Liver (tissue), 8 donors: ENCODE measurements at regions not wholly inside any gene's neighbourhood (a gene's known extent, or its start where the extent isn't known, plus 50 kb on each side); places are given as distances from the start of the nearest gene placed in this dataset.

ENCODE experiments used
- DNase-seq: peaks from one replicate; pipeline ENCODE4 v3.0.0-alpha.2; 2017; ENCODE audit warnings: low spot score
- H3K27ac ChIP-seq, 2 donors: one replicate each; pipeline ENCODE4 v1.7.0; 2013; ENCODE audit warnings: inconsistent platforms in 2 of 2, low read length in 2 of 2, control low read depth in 1 of 2, low read depth in 1 of 2, mild to moderate bottlenecking in 1 of 2
- H3K27me3 ChIP-seq, 4 donors: one replicate each; pipeline versions ENCODE4 v1.6.1 to v1.7.0; 2013; ENCODE audit warnings: low read length in 3 of 4, inconsistent platforms in 1 of 4, mild to moderate bottlenecking in 1 of 4, moderate library complexity in 1 of 4; ENCODE audit not compliant: control insufficient read depth in 4 of 4, insufficient read depth in 4 of 4
- H3K36me3 ChIP-seq, 4 donors: one replicate each; pipeline versions ENCODE4 v1.6.1 to v1.7.0; 2013; ENCODE audit warnings: low read length in 3 of 4, mild to moderate bottlenecking in 3 of 4, low read depth in 1 of 4, moderate library complexity in 1 of 4; ENCODE audit not compliant: control insufficient read depth in 4 of 4, insufficient read depth in 3 of 4
- H3K4me1 ChIP-seq, 4 donors: one replicate each; pipeline versions ENCODE4 v1.6.1 to v1.7.0; 2013; ENCODE audit warnings: low read length in 3 of 4, mild to moderate bottlenecking in 3 of 4, moderate library complexity in 1 of 4; ENCODE audit not compliant: control insufficient read depth in 4 of 4, insufficient read depth in 4 of 4
- H3K4me3 ChIP-seq, 3 donors: one replicate each; pipeline versions ENCODE4 v1.6.1 to v1.7.0; 2013; ENCODE audit warnings: low read length in 3 of 3, control low read depth in 1 of 3, low read depth in 1 of 3, mild to moderate bottlenecking in 1 of 3
- H3K9ac ChIP-seq, 2 donors: one replicate each; pipeline ENCODE4 v1.7.0; 2013; ENCODE audit warnings: low read length in 2 of 2, mild to moderate bottlenecking in 2 of 2, moderate library complexity in 2 of 2, control low read depth in 1 of 2, low read depth in 1 of 2
- H3K9me3 ChIP-seq, 4 donors: one replicate each; pipeline versions ENCODE4 v1.6.1 to v1.7.0; 2013; ENCODE audit warnings: low read length in 3 of 4; ENCODE audit not compliant: control insufficient read depth in 4 of 4
- EGR1 ChIP-seq, 2 donors: IDR thresholded peaks; 2 replicates each; pipeline ENCODE4 v1.6.1; 2016 to 2018; ENCODE audit warnings: antibody characterized with exemption in 2 of 2, low read depth in 2 of 2
- FOXA1 ChIP-seq: IDR thresholded peaks from 2 replicates; pipeline ENCODE4 v1.6.1; 2016; ENCODE audit warnings: antibody characterized with exemption
- GABPA ChIP-seq, 2 donors: IDR thresholded peaks in 1 of 2; conservative IDR thresholded peaks in 1 of 2; 2 replicates each; pipeline ENCODE4 v1.6.1; 2016; ENCODE audit warnings: antibody characterized with exemption in 2 of 2, mild to moderate bottlenecking in 1 of 2, moderate library complexity in 1 of 2
- JUND ChIP-seq, 2 donors: IDR thresholded peaks; 2 replicates each; pipeline ENCODE4 v1.6.1; 2016; ENCODE audit warnings: antibody characterized with exemption in 2 of 2
- RXRA ChIP-seq, 2 donors: IDR thresholded peaks; 2 replicates each; pipeline ENCODE4 v1.6.1; 2017 to 2018; ENCODE audit warnings: antibody characterized with exemption in 2 of 2, mild to moderate bottlenecking in 1 of 2
- YY1 ChIP-seq: IDR thresholded peaks from 2 replicates; pipeline ENCODE4 v1.6.1; 2016; ENCODE audit warnings: antibody characterized with exemption, mild to moderate bottlenecking
- WGBS: extraction: QIAGEN DNeasy Blood & Tissue Kit; methylation state at CpG from one replicate; pipeline ENCODE4 v1.1.7; 2013; 5-methylcytosine and 5-hydroxymethylcytosine counted together
- TF ChIP-seq, protein P1 (sequence below): IDR thresholded peaks from 2 replicates; pipeline ENCODE4 v1.6.1; 2016; ENCODE audit warnings: antibody characterized with exemption, mild to moderate bottlenecking
- TF ChIP-seq, protein P2 (sequence below): IDR thresholded peaks from 2 replicates; pipeline ENCODE4 v1.6.1; 2016; ENCODE audit warnings: antibody characterized with exemption
- TF ChIP-seq, protein P3 (sequence below): IDR thresholded peaks from 2 replicates; pipeline ENCODE4 v1.6.1; 2016; ENCODE audit warnings: antibody characterized with exemption
- TF ChIP-seq, protein P4 (sequence below): fragments of 150-350 bp; IDR thresholded peaks from 2 replicates; pipeline ENCODE4 v1.5.1; 2017; ENCODE audit warnings: improper control_type of control experiment, low read depth, low read length; ENCODE audit not compliant: missing input control
- donor health status: healthy.
- donor health status: healthy.
- donor health status: healthy.
- donor health status: healthy.
- donor health status: healthy.

DNA sequence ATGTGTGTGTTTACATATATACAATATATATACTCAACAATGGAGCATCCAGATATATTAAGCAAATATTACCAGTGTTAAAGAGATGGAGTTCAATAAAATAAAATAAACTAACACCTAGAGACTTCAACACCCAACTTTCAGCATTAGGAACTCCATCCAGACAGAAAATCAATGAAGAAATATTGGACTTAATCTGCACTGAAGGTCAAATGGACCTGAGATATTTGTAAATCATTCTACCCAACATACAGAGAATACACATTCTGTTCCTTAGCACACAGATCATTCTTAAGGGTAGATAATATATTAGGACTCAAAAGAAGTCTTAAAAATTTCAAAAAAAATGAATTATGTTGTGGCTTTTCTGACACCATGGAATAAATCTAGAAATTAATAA, 832.3 kb upstream of the ADGRB3 start:
- no peak overlapping the region for H3K9ac ChIP-seq
- no peaks in the 10 kb centered on the region for H3K9me3 ChIP-seq
- no peaks in the 10 kb centered on the region for H3K4me1 ChIP-seq
- H3K4me3 ChIP-seq: no peak overlapping the region
- no peaks in the 10 kb centered on the region for H3K36me3 ChIP-seq
- no peaks in the 10 kb centered on the region for H3K27me3 ChIP-seq
- TF ChIP-seq, protein P1, sequence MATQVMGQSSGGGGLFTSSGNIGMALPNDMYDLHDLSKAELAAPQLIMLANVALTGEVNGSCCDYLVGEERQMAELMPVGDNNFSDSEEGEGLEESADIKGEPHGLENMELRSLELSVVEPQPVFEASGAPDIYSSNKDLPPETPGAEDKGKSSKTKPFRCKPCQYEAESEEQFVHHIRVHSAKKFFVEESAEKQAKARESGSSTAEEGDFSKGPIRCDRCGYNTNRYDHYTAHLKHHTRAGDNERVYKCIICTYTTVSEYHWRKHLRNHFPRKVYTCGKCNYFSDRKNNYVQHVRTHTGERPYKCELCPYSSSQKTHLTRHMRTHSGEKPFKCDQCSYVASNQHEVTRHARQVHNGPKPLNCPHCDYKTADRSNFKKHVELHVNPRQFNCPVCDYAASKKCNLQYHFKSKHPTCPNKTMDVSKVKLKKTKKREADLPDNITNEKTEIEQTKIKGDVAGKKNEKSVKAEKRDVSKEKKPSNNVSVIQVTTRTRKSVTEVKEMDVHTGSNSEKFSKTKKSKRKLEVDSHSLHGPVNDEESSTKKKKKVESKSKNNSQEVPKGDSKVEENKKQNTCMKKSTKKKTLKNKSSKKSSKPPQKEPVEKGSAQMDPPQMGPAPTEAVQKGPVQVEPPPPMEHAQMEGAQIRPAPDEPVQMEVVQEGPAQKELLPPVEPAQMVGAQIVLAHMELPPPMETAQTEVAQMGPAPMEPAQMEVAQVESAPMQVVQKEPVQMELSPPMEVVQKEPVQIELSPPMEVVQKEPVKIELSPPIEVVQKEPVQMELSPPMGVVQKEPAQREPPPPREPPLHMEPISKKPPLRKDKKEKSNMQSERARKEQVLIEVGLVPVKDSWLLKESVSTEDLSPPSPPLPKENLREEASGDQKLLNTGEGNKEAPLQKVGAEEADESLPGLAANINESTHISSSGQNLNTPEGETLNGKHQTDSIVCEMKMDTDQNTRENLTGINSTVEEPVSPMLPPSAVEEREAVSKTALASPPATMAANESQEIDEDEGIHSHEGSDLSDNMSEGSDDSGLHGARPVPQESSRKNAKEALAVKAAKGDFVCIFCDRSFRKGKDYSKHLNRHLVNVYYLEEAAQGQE: no peak
- TF ChIP-seq RXRA (IDR thresholded peaks at IDR 0.05): no peak
- TF ChIP-seq JUND (IDR thresholded peaks at IDR 0.05): no peak
- TF ChIP-seq, protein P2, sequence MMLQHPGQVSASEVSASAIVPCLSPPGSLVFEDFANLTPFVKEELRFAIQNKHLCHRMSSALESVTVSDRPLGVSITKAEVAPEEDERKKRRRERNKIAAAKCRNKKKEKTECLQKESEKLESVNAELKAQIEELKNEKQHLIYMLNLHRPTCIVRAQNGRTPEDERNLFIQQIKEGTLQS: no peak
- TF ChIP-seq, protein P3, sequence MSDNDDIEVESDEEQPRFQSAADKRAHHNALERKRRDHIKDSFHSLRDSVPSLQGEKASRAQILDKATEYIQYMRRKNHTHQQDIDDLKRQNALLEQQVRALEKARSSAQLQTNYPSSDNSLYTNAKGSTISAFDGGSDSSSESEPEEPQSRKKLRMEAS: no peak
- TF ChIP-seq YY1: no peak
- TF ChIP-seq GABPA (IDR thresholded peaks at IDR 0.05 in 1 of 2, conservative IDR thresholded peaks at IDR 0.05 in 1 of 2): no peak
- no peak for DNase-seq
- no peak overlapping the region for H3K27ac ChIP-seq

DNA sequence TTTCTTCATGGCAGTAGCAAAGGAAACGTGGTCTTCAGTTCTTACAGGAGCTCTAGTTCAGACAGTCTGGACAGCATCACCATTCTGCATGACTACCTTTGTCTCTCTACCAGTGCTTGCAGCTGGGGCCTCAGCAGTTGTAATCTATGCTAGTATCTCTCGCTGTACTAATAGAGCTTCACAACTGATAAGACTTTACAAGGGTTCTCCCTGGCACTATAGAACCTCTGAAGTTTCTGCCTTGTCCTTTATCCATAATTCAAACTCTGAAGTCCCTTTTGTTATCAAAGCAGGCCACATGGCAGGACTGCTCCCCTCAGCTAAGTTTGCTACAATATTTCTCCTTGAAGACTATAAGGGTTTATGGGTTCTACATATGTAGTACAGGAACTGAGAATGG, 842.1 kb upstream of the ADGRB3 start:
- Histone ChIP-seq H3K4me1 (no peaks in the 10 kb centered on the region), H3K27ac (no peak overlapping the region), H3K9me3 (no peaks in the 10 kb centered on the region), H3K9ac (no peak overlapping the region), H3K27me3 (no peaks in the 10 kb centered on the region), H3K36me3 (no peaks in the 10 kb centered on the region), H3K4me3 (no peak overlapping the region)
- WGBS: 52% methylated on average over 2 of the region's 2 CpGs
- no peak for TF ChIP-seq RXRA (IDR thresholded peaks at IDR 0.05)
- TF ChIP-seq FOXA1: no peak
- TF ChIP-seq YY1: no peak
- TF ChIP-seq EGR1 (IDR thresholded peaks at IDR 0.05; ENCODE audit: low read depth in 2 of 2): no peak
- TF ChIP-seq JUND (IDR thresholded peaks at IDR 0.05): no peak
- TF ChIP-seq, protein P3: no peak
- TF ChIP-seq, protein P1: no peak
- TF ChIP-seq, protein P2: no peak
- TF ChIP-seq, protein P4, sequence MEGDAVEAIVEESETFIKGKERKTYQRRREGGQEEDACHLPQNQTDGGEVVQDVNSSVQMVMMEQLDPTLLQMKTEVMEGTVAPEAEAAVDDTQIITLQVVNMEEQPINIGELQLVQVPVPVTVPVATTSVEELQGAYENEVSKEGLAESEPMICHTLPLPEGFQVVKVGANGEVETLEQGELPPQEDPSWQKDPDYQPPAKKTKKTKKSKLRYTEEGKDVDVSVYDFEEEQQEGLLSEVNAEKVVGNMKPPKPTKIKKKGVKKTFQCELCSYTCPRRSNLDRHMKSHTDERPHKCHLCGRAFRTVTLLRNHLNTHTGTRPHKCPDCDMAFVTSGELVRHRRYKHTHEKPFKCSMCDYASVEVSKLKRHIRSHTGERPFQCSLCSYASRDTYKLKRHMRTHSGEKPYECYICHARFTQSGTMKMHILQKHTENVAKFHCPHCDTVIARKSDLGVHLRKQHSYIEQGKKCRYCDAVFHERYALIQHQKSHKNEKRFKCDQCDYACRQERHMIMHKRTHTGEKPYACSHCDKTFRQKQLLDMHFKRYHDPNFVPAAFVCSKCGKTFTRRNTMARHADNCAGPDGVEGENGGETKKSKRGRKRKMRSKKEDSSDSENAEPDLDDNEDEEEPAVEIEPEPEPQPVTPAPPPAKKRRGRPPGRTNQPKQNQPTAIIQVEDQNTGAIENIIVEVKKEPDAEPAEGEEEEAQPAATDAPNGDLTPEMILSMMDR: no peak
- no peak for DNase-seq
